H1 (cell line): ENCODE measurements at regions not wholly inside any gene's neighbourhood (a gene's known extent, or its start where the extent isn't known, plus 50 kb on each side); places are given as distances from the start of the nearest gene placed in this dataset.

Source experiments
- CTCF ChIA-PET: fragments of 300-600 bp; sonication (Branson Sonifier 250); formaldehyde crosslinking; loops from one replicate; lab custom pipeline; 2021; ENCODE audit not compliant: partially characterized antibody; lab: Charles Lee
- POLR2A ChIA-PET: fragments of 300-600 bp; sonication (Branson Sonifier 250); formaldehyde crosslinking; loops from one replicate; lab custom pipeline; 2021; ENCODE audit warnings: inconsistent platforms; ENCODE audit not compliant: partially characterized antibody; lab: Charles Lee
- DNase-seq, 2 experiments: peaks; one replicate each; pipeline versions ENCODE4 v3.0.0 to v3.0.0-alpha.2; 2010 to 2022; ENCODE audit warnings: low spot score in 2 of 2, low read depth in 1 of 2, mixed read lengths in 1 of 2
- FAIRE-seq: peaks from 2 replicates; lab custom pipeline; 2011; peaks lifted over from hg19 to GRCh38; lab: Jason Lieb, UNC
- H2AFZ ChIP-seq: 2 replicates; pipeline ENCODE4 v1.8.1; 2012; ENCODE audit warnings: low read length, inconsistent platforms
- H2AK5ac ChIP-seq: 2 replicates; pipeline ENCODE4 v1.6.1; 2013; ENCODE audit warnings: low read depth, low read length
- H2BK120ac ChIP-seq: replicated peaks from 2 replicates; pipeline ENCODE3; 2013; ENCODE audit warnings: low read depth, low read length, inconsistent platforms
- H2BK12ac ChIP-seq: 2 replicates; pipeline ENCODE4 v1.6.1; 2013; ENCODE audit warnings: low read depth, low read length
- H2BK15ac ChIP-seq: 2 replicates; pipeline ENCODE4 v1.6.1; 2013; ENCODE audit warnings: low read length
- H2BK20ac ChIP-seq: 2 replicates; pipeline ENCODE4 v1.6.1; 2013; ENCODE audit warnings: low read length
- H2BK5ac ChIP-seq: 2 replicates; pipeline ENCODE4 v1.6.1; 2013; ENCODE audit warnings: low read depth, low read length
- H3K14ac ChIP-seq: 2 replicates; pipeline ENCODE4 v1.6.1; 2013; ENCODE audit warnings: inconsistent platforms; ENCODE audit not compliant: insufficient read length
- H3K18ac ChIP-seq: 2 replicates; pipeline ENCODE4 v1.6.1; 2013; ENCODE audit warnings: low read length; ENCODE audit errors: extremely low read depth
- H3K23ac ChIP-seq: 2 replicates; pipeline ENCODE4 v1.6.1; 2013; ENCODE audit warnings: inconsistent platforms; ENCODE audit not compliant: insufficient read length
- H3K23me2 ChIP-seq: 2 replicates; pipeline ENCODE4 v1.6.1; 2013; ENCODE audit warnings: low read depth, low read length
- H3K27ac ChIP-seq: 2 replicates; pipeline ENCODE4 v1.6.1; 2011; ENCODE audit warnings: low read depth, low read length, inconsistent platforms
- H3K27me3 ChIP-seq, 4 experiments: replicated peaks in 1 of 4; 1 replicate in 1 of 4; 2 replicates in 3 of 4; pipeline versions ENCODE4 v1.6.1 to v1.8.1; 2011 to 2013; ENCODE audit warnings: low read length in 3 of 4, mild to moderate bottlenecking in 3 of 4, inconsistent platforms in 2 of 4, mixed read lengths in 2 of 4, moderate library complexity in 1 of 4; ENCODE audit not compliant: control insufficient read depth in 3 of 4, insufficient read depth in 3 of 4; ENCODE audit errors: extremely low read depth in 1 of 4
- H3K36me3 ChIP-seq, 4 experiments: 2 replicates each; pipeline versions ENCODE4 v1.6.1 to v1.8.1; 2011 to 2013; ENCODE audit warnings: mild to moderate bottlenecking in 4 of 4, low read length in 3 of 4, moderate library complexity in 2 of 4, control low read depth in 1 of 4, inconsistent platforms in 1 of 4; ENCODE audit not compliant: insufficient read depth in 4 of 4, control insufficient read depth in 2 of 4
- H3K4ac ChIP-seq: replicated peaks from 2 replicates; pipeline ENCODE3; 2013; ENCODE audit warnings: low read length, low read depth, mixed read lengths, inconsistent platforms; ENCODE audit not compliant: insufficient read length
- H3K4me1 ChIP-seq, 4 experiments: replicated peaks in 1 of 4; 1 replicate in 1 of 4; 2 replicates in 3 of 4; pipeline versions ENCODE4 v1.6.1 to v1.8.1; 2011 to 2013; ENCODE audit warnings: low read length in 3 of 4, inconsistent platforms in 2 of 4, mixed read lengths in 1 of 4; ENCODE audit not compliant: insufficient read depth in 4 of 4, control insufficient read depth in 3 of 4
- H3K4me2 ChIP-seq, 2 experiments: 2 replicates each; pipeline versions ENCODE4 v1.6.1 to v1.8.1; 2011 to 2013; ENCODE audit warnings: low read depth in 2 of 2, low read length in 2 of 2, control low read depth in 1 of 2, inconsistent platforms in 1 of 2, mild to moderate bottlenecking in 1 of 2; ENCODE audit not compliant: insufficient read depth in 1 of 2
- H3K4me3 ChIP-seq, 4 experiments: fragments of 200-600, 300-600 bp in 1 of 4; sonication (generic), shearing (Covaris generic), sonication (Bioruptor Twin) in 1 of 4; 2 replicates each; pipeline versions ENCODE4 v1.5.1 to v1.8.1; 2011 to 2016; ENCODE audit warnings: low read length in 4 of 4, low read depth in 3 of 4, control low read depth in 2 of 4, inconsistent platforms in 2 of 4, mild to moderate bottlenecking in 2 of 4, mixed read lengths in 1 of 4, moderate library complexity in 1 of 4; ENCODE audit not compliant: insufficient read depth in 2 of 4; ENCODE audit errors: extremely low read depth in 1 of 4
- H3K56ac ChIP-seq: replicated peaks from 2 replicates; pipeline ENCODE3; 2013; ENCODE audit warnings: low read depth, mild to moderate bottlenecking, mixed read lengths, low read length, inconsistent platforms; ENCODE audit not compliant: insufficient read length
- H3K79me1 ChIP-seq: 2 replicates; pipeline ENCODE4 v1.6.1; 2013; ENCODE audit warnings: low read depth, low read length, control low read depth
- H3K79me2 ChIP-seq, 2 experiments: 2 replicates each; pipeline versions ENCODE4 v1.6.1 to v1.8.1; 2012 to 2013; ENCODE audit warnings: low read length in 2 of 2, mild to moderate bottlenecking in 2 of 2, inconsistent platforms in 1 of 2; ENCODE audit not compliant: insufficient read depth in 2 of 2, control insufficient read depth in 1 of 2
- H3K9ac ChIP-seq, 4 experiments: replicated peaks in 1 of 4; 1 replicate in 1 of 4; 2 replicates in 3 of 4; pipeline versions ENCODE4 v1.6.1 to v1.8.1; 2011 to 2013; ENCODE audit warnings: low read depth in 3 of 4, low read length in 3 of 4, control low read depth in 2 of 4, mild to moderate bottlenecking in 2 of 4, moderate library complexity in 2 of 4, inconsistent platforms in 1 of 4; ENCODE audit errors: extremely low read depth in 1 of 4
- H3K9me3 ChIP-seq, 2 experiments: 2 replicates each; pipeline versions ENCODE4 v1.6.1 to v1.8.1; 2012 to 2013; ENCODE audit warnings: mild to moderate bottlenecking in 2 of 2, moderate library complexity in 2 of 2, control low read depth in 1 of 2, inconsistent platforms in 1 of 2, low read depth in 1 of 2, low read length in 1 of 2, mixed read lengths in 1 of 2; ENCODE audit not compliant: insufficient read depth in 2 of 2
- H4K20me1 ChIP-seq, 2 experiments: replicated peaks in 1 of 2; 2 replicates each; pipeline versions ENCODE3 to v1.8.1; 2011 to 2013; ENCODE audit warnings: inconsistent platforms in 2 of 2, low read length in 2 of 2, mild to moderate bottlenecking in 1 of 2; ENCODE audit not compliant: insufficient read depth in 2 of 2, control insufficient read depth in 1 of 2
- H4K5ac ChIP-seq: 2 replicates; pipeline ENCODE4 v1.6.1; 2013; ENCODE audit warnings: low read length, low read depth, mixed read lengths, inconsistent platforms; ENCODE audit not compliant: insufficient read length
- H4K8ac ChIP-seq: 2 replicates; pipeline ENCODE4 v1.8.0; 2013; ENCODE audit warnings: mild to moderate bottlenecking, moderate library complexity, low read length, inconsistent platforms; ENCODE audit not compliant: insufficient read depth; ENCODE audit errors: extremely low read depth
- H4K91ac ChIP-seq: replicated peaks from 2 replicates; pipeline ENCODE3; 2013; ENCODE audit warnings: low read length, mixed read lengths, inconsistent platforms; ENCODE audit not compliant: insufficient read length
- NANOG ChIP-seq: IDR thresholded peaks from 2 replicates; pipeline ENCODE4 v1.6.1; 2011; ENCODE audit warnings: low read length, low read depth, mild to moderate bottlenecking, inconsistent platforms; ENCODE audit not compliant: insufficient read depth, poor library complexity, severe bottlenecking
- RNF2 ChIP-seq: fragments of 200-900, 300-1000 bp; sonication (generic); IDR thresholded peaks from 2 replicates; pipeline ENCODE4 v1.7.1; 2016; ENCODE audit warnings: borderline replicate concordance, low read depth, mild to moderate bottlenecking, antibody characterized with exemption, low read length; ENCODE audit not compliant: poor library complexity, severe bottlenecking; ENCODE audit errors: missing control alignments
- RXRA ChIP-seq: IDR thresholded peaks from 2 replicates; pipeline ENCODE4 v1.6.1; 2011; ENCODE audit warnings: low read depth, mild to moderate bottlenecking, low read length, moderate library complexity; ENCODE audit not compliant: insufficient read depth
- SUZ12 ChIP-seq: fragments of 200-600 bp; sonication (generic); IDR thresholded peaks from 2 replicates; pipeline ENCODE4 v1.6.1; 2012; ENCODE audit warnings: mild to moderate bottlenecking, inconsistent platforms, low read length, moderate library complexity, mixed read lengths
- WGBS, 2 experiments: shearing (Covaris generic) in 1 of 2; methylation state at CpG; one replicate each; pipeline versions ENCODE4 v1.1.6 to v1.1.7; 2013 to 2015; ENCODE audit warnings: low lambda C conversion rate in 2 of 2, mixed read lengths in 2 of 2, inconsistent platforms in 1 of 2, low coverage in 1 of 2, missing lambda C conversion rate in 1 of 2; ENCODE audit not compliant: insufficient replicate concordance in 2 of 2, insufficient coverage in 1 of 2, insufficient read length in 1 of 2; ENCODE audit errors: extremely low coverage in 1 of 2, missing lambda C conversion rate in 1 of 2; 5-methylcytosine and 5-hydroxymethylcytosine counted together

GRCh38 chr12:34297790-34298164 is 275.5 kb downstream of the ALG10 start:
- no peak overlapping the region for H2BK15ac ChIP-seq
- H3K4ac ChIP-seq = no peak overlapping the region
- no peak overlapping the region for H3K4me2 ChIP-seq
- DNase-seq (no peak), FAIRE-seq (no peak)
- ChIA-PET POLR2A (no interaction called here), CTCF (no interaction called here)
- H4K20me1 ChIP-seq = no peaks in the 10 kb centered on the region
- no peaks in the 10 kb centered on the region; a peak in 1 of 8 replicates for H3K36me3 ChIP-seq
- H3K27ac ChIP-seq = no peak overlapping the region
- no peak overlapping the region for H4K8ac ChIP-seq
- H2BK120ac ChIP-seq = no peak overlapping the region
- no peak overlapping the region for H3K18ac ChIP-seq
- peaks cover 82 to 100% of the 10 kb centered on the region in 2 experiments for H3K9me3 ChIP-seq
- H3K4me1 ChIP-seq = no peaks in the 10 kb centered on the region
- H3K79me1 ChIP-seq = no peaks in the 10 kb centered on the region
- H3K14ac ChIP-seq = no peak overlapping the region
- no peak overlapping the region for H2AFZ ChIP-seq
- WGBS, 2 experiments = 83% methylated on average over 7 of the region's 9 CpGs; no CpG with 5 or more reads in 1 of the 2 experiments
- no peak overlapping the region for H4K91ac ChIP-seq
- H3K4me3 ChIP-seq = no peak overlapping the region
- no peak for TF ChIP-seq NANOG
- TF ChIP-seq RNF2 = no peak
- no peak for TF ChIP-seq SUZ12
- TF ChIP-seq RXRA = no peak
- H2BK12ac ChIP-seq = no peak overlapping the region
- H3K79me2 ChIP-seq = no peaks in the 10 kb centered on the region
- H3K23me2 ChIP-seq = no peaks in the 10 kb centered on the region
- H2BK5ac ChIP-seq = no peak overlapping the region
- H2AK5ac ChIP-seq = no peak overlapping the region
- no peaks in the 10 kb centered on the region for H3K27me3 ChIP-seq
- no peak overlapping the region for H3K56ac ChIP-seq
- H3K9ac ChIP-seq = no peak overlapping the region
- no peak overlapping the region for H2BK20ac ChIP-seq
- no peak overlapping the region for H4K5ac ChIP-seq
- H3K23ac ChIP-seq = no peak overlapping the region
